ENCODE measurements at regions not wholly inside any gene's neighbourhood (a gene's known extent, or its start where the extent isn't known, plus 50 kb on each side); places are given as distances from the start of the nearest gene placed in this dataset.

GRCh38 chr3:5479229-5479799 lies 291.8 kb downstream of the EDEM1 start:
- TF ChIP-seq, protein P1, sequence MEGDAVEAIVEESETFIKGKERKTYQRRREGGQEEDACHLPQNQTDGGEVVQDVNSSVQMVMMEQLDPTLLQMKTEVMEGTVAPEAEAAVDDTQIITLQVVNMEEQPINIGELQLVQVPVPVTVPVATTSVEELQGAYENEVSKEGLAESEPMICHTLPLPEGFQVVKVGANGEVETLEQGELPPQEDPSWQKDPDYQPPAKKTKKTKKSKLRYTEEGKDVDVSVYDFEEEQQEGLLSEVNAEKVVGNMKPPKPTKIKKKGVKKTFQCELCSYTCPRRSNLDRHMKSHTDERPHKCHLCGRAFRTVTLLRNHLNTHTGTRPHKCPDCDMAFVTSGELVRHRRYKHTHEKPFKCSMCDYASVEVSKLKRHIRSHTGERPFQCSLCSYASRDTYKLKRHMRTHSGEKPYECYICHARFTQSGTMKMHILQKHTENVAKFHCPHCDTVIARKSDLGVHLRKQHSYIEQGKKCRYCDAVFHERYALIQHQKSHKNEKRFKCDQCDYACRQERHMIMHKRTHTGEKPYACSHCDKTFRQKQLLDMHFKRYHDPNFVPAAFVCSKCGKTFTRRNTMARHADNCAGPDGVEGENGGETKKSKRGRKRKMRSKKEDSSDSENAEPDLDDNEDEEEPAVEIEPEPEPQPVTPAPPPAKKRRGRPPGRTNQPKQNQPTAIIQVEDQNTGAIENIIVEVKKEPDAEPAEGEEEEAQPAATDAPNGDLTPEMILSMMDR (IDR thresholded peaks at IDR 0.05), result no peak
- no peak for TF ChIP-seq POLR2A (IDR thresholded peaks at IDR 0.05)

Data from testis (tissue), 2 donors.